Fibroblast of the aortic adventitia (primary cell): ENCODE measurements at regions not wholly inside any gene's neighbourhood (a gene's known extent, or its start where the extent isn't known, plus 50 kb on each side); places are given as distances from the start of the nearest gene placed in this dataset.

Source experiments
- DNase-seq: peaks from one replicate; pipeline ENCODE4 v3.0.0-alpha.2; 2010; ENCODE audit warnings: low read depth
- H3K4me3 ChIP-seq: 2 replicates; pipeline ENCODE4 v1.5.1; 2011; ENCODE audit warnings: low read depth, mild to moderate bottlenecking, control low read depth, low read length, moderate library complexity
- TF ChIP-seq, protein P1 (sequence below): IDR thresholded peaks from 2 replicates; pipeline ENCODE4 v1.5.1; 2011; ENCODE audit warnings: mild to moderate bottlenecking, low read length, control low read depth, inconsistent platforms; ENCODE audit not compliant: insufficient read depth

GRCh38 chr2:120567128-120567527, 168.5 kb upstream of the GLI2 start:
- no peak overlapping the region for H3K4me3 ChIP-seq
- no peak for DNase-seq
- TF ChIP-seq, protein P1, sequence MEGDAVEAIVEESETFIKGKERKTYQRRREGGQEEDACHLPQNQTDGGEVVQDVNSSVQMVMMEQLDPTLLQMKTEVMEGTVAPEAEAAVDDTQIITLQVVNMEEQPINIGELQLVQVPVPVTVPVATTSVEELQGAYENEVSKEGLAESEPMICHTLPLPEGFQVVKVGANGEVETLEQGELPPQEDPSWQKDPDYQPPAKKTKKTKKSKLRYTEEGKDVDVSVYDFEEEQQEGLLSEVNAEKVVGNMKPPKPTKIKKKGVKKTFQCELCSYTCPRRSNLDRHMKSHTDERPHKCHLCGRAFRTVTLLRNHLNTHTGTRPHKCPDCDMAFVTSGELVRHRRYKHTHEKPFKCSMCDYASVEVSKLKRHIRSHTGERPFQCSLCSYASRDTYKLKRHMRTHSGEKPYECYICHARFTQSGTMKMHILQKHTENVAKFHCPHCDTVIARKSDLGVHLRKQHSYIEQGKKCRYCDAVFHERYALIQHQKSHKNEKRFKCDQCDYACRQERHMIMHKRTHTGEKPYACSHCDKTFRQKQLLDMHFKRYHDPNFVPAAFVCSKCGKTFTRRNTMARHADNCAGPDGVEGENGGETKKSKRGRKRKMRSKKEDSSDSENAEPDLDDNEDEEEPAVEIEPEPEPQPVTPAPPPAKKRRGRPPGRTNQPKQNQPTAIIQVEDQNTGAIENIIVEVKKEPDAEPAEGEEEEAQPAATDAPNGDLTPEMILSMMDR: no peak

DNA sequence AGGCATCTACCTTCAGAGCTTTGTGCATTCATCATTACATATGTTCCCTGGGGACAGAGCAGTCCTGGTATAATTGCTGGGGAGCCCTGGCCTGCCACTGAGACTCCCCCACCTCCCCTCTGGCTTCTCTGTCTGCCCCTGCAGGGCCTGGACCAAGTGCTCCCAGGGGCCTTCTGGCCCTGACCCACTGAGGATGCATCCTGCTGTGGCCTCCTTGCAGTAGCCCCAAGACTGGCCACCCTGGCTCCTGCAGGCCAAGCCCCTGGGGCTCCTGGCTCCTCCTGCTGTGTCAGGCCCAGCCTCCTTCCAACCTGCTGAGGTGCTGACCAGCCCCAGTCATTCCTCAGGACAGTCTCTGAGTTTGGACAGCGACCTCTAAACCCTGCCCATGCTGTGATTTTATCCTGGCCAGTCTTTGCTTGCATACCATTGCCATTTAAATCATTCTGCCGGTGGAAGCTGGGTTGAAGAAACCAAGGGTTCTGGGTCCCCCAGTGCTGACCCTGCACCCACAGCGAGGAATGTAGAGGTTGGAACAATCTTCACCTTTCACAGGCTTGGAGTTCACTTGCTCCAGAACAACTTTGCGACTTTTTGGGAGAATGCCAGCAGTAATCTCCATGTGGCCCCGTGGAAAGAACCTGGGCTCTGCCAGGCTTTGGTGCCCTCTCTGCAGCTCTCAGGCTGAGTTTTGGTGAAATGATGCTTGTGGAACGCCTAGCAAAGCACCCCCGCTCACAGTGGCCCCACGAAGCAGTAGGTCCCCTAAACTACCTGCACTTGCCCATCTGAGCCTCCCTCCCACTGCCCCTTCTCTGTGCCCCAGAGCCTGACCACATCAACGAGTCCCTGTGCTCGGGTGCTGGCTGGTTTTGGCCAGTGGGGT, 167.3 kb upstream of the GLI2 start:
- H3K4me3 ChIP-seq: no peak overlapping the region
- TF ChIP-seq, protein P1: no peak
- no peak for DNase-seq

GRCh38 chr2:120568975-120569268, 166.7 kb upstream of the GLI2 start:
- no peak overlapping the region for H3K4me3 ChIP-seq
- TF ChIP-seq, protein P1: no peak
- DNase-seq: no peak

- TF ChIP-seq, protein P1: no peak
- no peak for DNase-seq
- no peak overlapping the region for H3K4me3 ChIP-seq
Observed at GRCh38 chr2:120570001-120570400, 165.7 kb upstream of the GLI2 start.

GRCh38 chr2:120570546-120570945, 165.1 kb upstream of the GLI2 start:
- no peak overlapping the region for H3K4me3 ChIP-seq
- TF ChIP-seq, protein P1: no peak

DNA sequence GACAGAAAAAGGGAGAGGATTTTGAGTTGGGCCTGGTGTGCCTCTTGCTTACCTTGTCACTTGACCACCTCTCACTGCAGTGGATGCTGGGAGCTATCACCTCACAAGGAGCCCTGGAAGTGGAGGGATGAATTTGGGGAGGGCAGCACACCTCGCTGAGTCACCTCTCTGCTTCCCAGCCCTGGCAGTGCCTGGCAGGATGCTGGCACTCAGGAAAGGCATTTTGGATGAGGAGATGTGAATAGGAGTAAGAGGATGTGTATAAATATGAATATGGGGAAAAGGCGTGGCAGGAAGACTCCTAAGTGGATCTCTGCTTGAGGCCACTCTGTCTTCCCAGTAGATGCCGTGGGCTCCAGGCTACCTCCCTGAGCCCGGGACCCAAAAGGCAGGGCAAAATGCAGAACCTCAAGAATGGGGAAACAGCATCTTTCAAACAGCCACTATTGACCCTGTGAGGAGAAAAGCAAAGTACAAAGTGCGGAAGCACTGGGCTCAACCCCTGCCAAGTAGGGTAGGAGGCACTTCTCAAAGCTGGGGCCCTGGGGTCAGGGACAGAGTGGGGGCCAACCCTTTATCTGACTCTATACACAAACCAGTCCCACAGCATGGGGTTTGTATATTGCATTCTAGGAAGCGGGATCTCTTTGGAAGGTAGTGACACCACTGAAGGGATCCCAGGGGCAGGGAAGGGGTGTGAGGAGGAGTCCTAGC, 164.5 kb upstream of the GLI2 start:
- DNase-seq: no peak
- H3K4me3 ChIP-seq: no peak overlapping the region
- TF ChIP-seq, protein P1: no peak

More at GRCh38 chr2:120570546-120570945, 165.1 kb upstream of the GLI2 start:
- no peak for DNase-seq
